BLaER1 treated with 17β-estradiol and CSF1 and Interleukin-3, amounts not matched to agents 10 nM and 100 nM (cell line): ENCODE measurements at regions not wholly inside any gene's neighbourhood (a gene's known extent, or its start where the extent isn't known, plus 50 kb on each side); places are given as distances from the start of the nearest gene placed in this dataset.

Experiments used
- H3K27ac ChIP-seq, 11 experiments: shearing (Covaris generic); formaldehyde crosslinking; 2 replicates each; pipeline ENCODE4 v1.8.1; 2022
- H3K27me3 ChIP-seq, 11 experiments: shearing (Covaris generic); formaldehyde crosslinking; 2 replicates each; pipeline ENCODE4 v1.8.1; 2022
- H3K36me3 ChIP-seq, 11 experiments: shearing (Covaris generic); formaldehyde crosslinking; 2 replicates each; pipeline ENCODE4 v1.8.1; 2022
- H3K4me1 ChIP-seq, 10 experiments: shearing (Covaris generic); formaldehyde crosslinking; 2 replicates each; pipeline ENCODE4 v1.8.1; 2022
- H3K4me2 ChIP-seq, 11 experiments: shearing (Covaris generic); formaldehyde crosslinking; 2 replicates each; pipeline ENCODE4 v1.8.1; 2022
- H3K4me3 ChIP-seq, 10 experiments: shearing (Covaris generic); formaldehyde crosslinking; 2 replicates each; pipeline ENCODE4 v1.8.1; 2022
- H3K9ac ChIP-seq, 11 experiments: shearing (Covaris generic); formaldehyde crosslinking; 2 replicates each; pipeline ENCODE4 v1.8.1; 2022
- H3K9me3 ChIP-seq, 11 experiments: shearing (Covaris generic); formaldehyde crosslinking; replicated peaks in 1 of 11; 2 replicates each; pipeline ENCODE4 v1.8.1; 2022
- H4K20me1 ChIP-seq, 11 experiments: shearing (Covaris generic); formaldehyde crosslinking; 2 replicates each; pipeline ENCODE4 v1.8.1; 2022
- Cebpa-rat ChIP-seq, 11 experiments: shearing (Covaris generic); IDR thresholded peaks; 2 replicates each; pipeline ENCODE4 v1.8.1; 2022

DNA sequence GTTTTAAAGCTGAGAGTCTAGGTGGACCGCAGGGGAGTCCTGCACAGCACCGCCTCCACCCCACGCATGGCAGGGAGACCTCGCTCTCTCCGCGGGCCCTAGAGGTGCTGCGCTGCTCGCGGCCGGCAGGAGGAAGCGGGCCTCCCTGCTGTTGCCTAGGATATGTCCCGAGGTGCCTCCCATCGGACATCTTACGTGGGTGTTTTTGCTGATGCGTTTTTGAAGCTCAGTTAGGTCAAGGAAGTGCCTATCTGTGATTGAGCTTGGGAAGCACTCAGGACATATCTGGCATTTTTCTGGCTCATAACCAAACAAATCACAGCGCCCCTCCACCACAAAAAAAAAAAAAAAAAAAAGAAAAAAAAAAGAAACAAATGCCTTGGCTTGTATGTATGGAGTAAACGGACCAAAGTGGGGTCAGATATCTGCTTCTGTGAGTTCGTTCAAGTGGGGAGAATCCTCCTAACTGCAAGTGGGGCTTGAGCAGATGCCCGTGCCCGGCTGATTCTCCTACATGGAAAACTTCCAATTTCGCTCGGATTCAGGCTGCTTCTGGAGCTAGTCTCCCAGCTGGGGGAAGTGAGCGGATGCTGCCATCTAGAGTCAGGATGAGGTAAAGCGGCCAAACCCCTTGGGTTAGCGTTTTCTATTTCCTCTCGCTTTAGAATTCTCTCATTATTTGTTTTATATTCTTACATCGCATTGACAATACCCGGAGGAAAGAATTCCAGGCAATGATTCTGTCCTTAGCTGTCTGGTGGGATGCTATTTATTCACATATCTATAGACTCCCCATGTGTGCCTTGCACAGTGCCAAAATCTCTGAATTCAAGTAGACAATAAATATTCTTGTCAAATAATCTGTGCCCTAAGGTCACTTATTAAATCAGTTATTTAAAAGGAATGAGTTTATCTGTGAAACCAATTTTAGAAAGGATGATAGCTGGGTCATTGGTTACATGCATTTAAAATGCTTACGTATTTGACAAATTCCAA, 95.3 kb downstream of the CD8B2 start:
- Histone ChIP-seq H3K9me3 (peaks cover 0 to 16% (median 10%) of the 10 kb centered on the region in 11 experiments; a peak in 15 of 22 replicates), H3K4me3 (peak overlapping the region; percentile 53 to 71 (median 60)), H3K27ac (peak overlapping the region in 1 of 11 experiments; percentile 41; a peak in 1 of 22 replicates), H3K27me3 (peaks cover 0 to 22% (median 0%) of the 10 kb centered on the region in 11 experiments; a peak in 10 of 22 replicates), H4K20me1 (no peaks in the 10 kb centered on the region), H3K4me1 (peaks cover 14 to 30% (median 21%) of the 10 kb centered on the region in 10 experiments), H3K4me2 (peak overlapping the region; percentile 87 to 99 (median 92)), H3K36me3 (no peaks in the 10 kb centered on the region), H3K9ac (peak overlapping the region; percentile 11 to 69 (median 55); a peak in 17 of 22 replicates)
- no peak for TF ChIP-seq Cebpa-rat (IDR thresholded peaks at IDR 0.05)

DNA sequence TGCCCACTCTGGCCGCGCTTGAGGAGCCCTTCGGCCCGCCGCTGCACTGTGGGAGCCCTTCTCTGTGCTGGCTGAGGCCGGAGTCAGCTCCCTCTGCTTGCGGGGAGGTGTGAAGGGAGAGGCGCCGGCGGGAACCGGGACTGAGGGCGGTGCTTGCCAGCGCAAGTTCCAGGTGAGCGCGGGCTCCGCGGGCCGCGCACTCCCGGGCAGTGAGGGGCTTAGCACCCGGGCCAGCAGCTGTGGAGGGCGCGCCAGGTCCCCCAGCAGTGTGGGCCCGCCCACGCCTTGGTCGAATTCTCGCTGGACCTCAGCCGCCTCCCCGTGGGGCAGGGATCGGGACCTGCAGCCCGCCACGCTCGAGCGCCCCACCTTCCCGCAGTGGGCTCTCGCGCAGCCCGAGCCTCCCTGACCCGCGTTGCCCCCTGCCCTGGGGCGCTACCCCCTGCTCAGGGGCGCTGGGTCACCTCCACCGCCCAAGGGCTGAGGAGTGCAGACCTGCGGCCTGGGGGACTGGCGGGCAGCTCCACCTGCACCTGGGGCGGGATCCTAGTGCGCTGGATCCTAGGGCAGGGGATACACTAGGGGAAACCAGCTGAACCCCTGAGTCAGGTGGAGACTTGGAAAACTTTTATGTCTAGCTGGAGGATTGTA, 97.3 kb downstream of the CD8B2 start:
- peaks cover 0 to 16% (median 10%) of the 10 kb centered on the region in 11 experiments; a peak in 15 of 22 replicates for H3K9me3 ChIP-seq
- H4K20me1 ChIP-seq: no peaks in the 10 kb centered on the region
- no peak overlapping the region for H3K4me3 ChIP-seq
- no peak for TF ChIP-seq Cebpa-rat (IDR thresholded peaks at IDR 0.05)
- no peak overlapping the region for H3K9ac ChIP-seq
- H3K4me1 ChIP-seq: peaks cover 14 to 30% (median 21%) of the 10 kb centered on the region in 10 experiments
- no peak overlapping the region for H3K27ac ChIP-seq
- H3K4me2 ChIP-seq: no peak overlapping the region
- H3K27me3 ChIP-seq: peaks cover 0 to 22% (median 0%) of the 10 kb centered on the region in 11 experiments; a peak in 10 of 22 replicates
- H3K36me3 ChIP-seq: no peaks in the 10 kb centered on the region

DNA sequence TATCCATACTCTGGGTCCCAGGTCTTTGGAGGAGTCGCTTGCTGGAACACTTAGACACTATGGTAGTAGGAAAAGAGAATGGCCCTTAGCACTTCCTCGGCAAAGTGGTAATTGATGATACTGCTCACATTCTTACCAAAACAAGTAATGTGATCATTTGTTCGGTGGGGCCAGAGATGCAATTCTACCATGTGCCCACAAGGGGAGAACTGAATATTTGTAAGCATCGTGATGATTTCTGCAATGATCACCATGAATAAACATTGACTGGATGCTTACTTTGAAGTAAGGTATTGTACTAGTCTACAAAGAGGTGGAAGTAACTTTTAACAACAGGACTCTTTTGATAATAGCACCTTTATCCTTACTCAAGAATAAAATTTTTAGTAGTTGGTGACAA, 109.7 kb downstream of the CD8B2 start:
- Histone ChIP-seq H3K4me2 (no peak overlapping the region), H3K4me3 (no peak overlapping the region), H3K27ac (no peak overlapping the region), H3K36me3 (no peaks in the 10 kb centered on the region), H3K9me3 (no peaks in the 10 kb centered on the region), H4K20me1 (no peaks in the 10 kb centered on the region), H3K27me3 (no peaks in the 10 kb centered on the region), H3K9ac (no peak overlapping the region), H3K4me1 (no peaks in the 10 kb centered on the region)
- TF ChIP-seq Cebpa-rat (IDR thresholded peaks at IDR 0.05): no peak

DNA sequence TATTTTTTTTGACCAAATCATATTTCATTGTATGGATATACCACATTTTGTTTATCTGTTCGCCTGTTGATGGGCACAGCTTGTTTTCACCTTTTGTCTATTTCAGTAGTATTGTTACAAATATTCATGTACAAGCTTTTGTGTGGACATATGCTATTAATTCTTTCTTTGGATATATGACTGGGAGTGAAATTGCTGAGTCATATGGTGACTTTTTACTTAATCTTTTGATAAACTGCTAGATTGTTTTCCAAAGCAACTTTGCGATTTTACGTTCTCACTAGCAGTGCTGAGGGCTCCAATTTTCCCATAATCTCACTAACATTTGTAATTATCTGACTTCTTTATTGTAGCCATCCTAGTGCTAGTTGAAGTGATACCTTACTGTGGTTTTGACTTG, 112.4 kb downstream of the CD8B2 start:
- Histone ChIP-seq H3K4me3 (no peak overlapping the region), H3K4me1 (no peaks in the 10 kb centered on the region), H3K4me2 (no peak overlapping the region), H3K27me3 (no peaks in the 10 kb centered on the region), H3K9ac (no peak overlapping the region), H3K36me3 (no peaks in the 10 kb centered on the region), H4K20me1 (no peaks in the 10 kb centered on the region), H3K9me3 (peaks cover 0 to 4% (median under 1%) of the 10 kb centered on the region in 11 experiments; a peak in 11 of 22 replicates), H3K27ac (no peak overlapping the region)
- TF ChIP-seq Cebpa-rat (IDR thresholded peaks at IDR 0.05): no peak

DNA sequence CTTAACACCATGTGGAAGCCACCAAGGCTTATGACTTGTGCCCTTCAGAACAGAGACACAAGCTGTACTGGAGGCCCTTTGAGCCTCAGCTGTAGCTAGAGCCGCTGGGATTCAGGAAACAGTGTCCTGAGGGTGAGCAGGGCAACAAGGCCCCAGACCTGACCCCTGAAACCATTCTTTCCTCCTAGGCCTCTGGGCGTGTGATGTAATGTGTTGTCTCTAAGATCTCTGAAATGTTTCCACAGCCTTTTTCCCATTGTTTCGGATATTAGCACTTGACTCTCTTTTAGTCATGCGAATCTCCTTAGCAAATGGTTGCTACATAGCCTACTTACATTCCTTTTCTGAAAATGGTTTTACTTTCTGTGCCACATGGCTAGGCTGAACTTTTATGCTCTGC, 114.9 kb downstream of the CD8B2 start:
- H3K4me2 ChIP-seq: no peak overlapping the region
- H3K4me3 ChIP-seq: no peak overlapping the region
- no peaks in the 10 kb centered on the region for H3K36me3 ChIP-seq
- H3K4me1 ChIP-seq: no peaks in the 10 kb centered on the region
- TF ChIP-seq Cebpa-rat (IDR thresholded peaks at IDR 0.05): no peak
- H4K20me1 ChIP-seq: no peaks in the 10 kb centered on the region
- H3K9ac ChIP-seq: no peak overlapping the region
- peaks cover 3 to 19% (median 7%) of the 10 kb centered on the region in 11 experiments; a peak in 12 of 22 replicates for H3K9me3 ChIP-seq
- no peak overlapping the region for H3K27ac ChIP-seq
- no peaks in the 10 kb centered on the region for H3K27me3 ChIP-seq

DNA sequence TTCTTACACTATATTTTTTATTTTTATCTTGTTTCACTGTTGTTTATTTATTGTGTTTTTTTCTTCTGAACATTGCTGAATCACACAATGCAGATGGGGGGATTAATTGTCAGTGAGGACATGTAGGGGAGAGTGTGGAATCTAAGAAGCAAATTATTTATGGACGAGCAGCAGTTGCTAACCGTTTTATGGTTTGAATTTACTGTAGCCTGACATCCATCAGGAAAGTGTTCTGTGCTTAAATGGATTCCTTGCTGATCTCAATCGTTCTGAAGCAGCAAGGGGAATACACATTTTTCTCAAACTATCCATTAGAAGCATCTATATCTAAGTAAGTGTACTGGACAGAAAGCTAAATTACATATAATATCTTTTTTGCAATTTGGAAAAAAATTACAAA, 119.5 kb downstream of the CD8B2 start:
- H3K9ac ChIP-seq: no peak overlapping the region
- no peak overlapping the region for H3K4me2 ChIP-seq
- H4K20me1 ChIP-seq: no peaks in the 10 kb centered on the region
- TF ChIP-seq Cebpa-rat (IDR thresholded peaks at IDR 0.05): no peak
- H3K9me3 ChIP-seq: peaks cover 3 to 19% (median 10%) of the 10 kb centered on the region in 11 experiments; a peak in 13 of 22 replicates
- H3K27me3 ChIP-seq: no peaks in the 10 kb centered on the region
- no peak overlapping the region for H3K4me3 ChIP-seq
- H3K27ac ChIP-seq: no peak overlapping the region
- H3K4me1 ChIP-seq: no peaks in the 10 kb centered on the region
- H3K36me3 ChIP-seq: no peaks in the 10 kb centered on the region

DNA sequence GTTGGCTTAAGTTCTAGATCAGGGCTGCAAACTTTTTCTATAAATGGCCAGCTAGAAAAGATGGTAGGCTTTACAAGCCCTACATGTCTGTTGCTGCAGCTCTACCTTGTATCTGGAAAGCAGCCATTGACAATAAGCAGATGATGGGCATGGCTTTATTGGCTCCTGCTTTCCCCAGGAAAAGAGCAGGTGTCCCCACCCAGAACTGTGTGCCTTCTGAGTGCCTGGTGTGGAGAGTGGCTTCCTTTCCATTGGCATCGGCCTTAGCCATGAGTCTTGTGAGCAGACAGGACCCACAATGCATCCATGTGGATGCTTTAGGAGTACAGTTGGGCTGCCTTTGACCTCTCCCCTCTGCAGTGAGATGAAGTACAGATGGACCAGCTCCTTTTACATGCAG, 120.2 kb downstream of the CD8B2 start:
- no peak overlapping the region for H3K9ac ChIP-seq
- no peak overlapping the region for H3K4me2 ChIP-seq
- no peaks in the 10 kb centered on the region for H3K36me3 ChIP-seq
- H3K4me3 ChIP-seq: no peak overlapping the region
- no peaks in the 10 kb centered on the region for H4K20me1 ChIP-seq
- no peaks in the 10 kb centered on the region for H3K27me3 ChIP-seq
- no peak overlapping the region for H3K27ac ChIP-seq
- no peak for TF ChIP-seq Cebpa-rat (IDR thresholded peaks at IDR 0.05)
- peaks cover 5 to 19% (median 13%) of the 10 kb centered on the region in 11 experiments; a peak in 17 of 22 replicates for H3K9me3 ChIP-seq
- H3K4me1 ChIP-seq: no peaks in the 10 kb centered on the region

DNA sequence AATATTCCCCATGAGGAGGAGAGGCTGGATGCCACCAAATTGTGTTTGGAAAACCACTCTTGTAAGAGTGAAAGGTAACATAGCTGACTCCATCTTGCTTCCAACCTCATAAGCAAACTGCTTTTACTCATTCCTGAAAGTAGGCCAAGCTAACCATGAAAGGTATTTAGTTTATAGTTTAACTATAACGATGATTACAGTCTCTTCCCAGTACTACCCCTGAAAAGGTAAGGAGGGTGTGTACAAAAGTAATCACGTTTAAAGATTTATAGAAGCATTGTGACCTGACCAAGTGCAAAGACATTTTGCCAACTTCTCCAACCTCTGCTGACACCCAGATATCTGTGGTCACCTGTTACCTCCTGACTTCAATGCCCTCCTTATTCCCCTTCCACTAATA, 122.6 kb downstream of the CD8B2 start:
- Histone ChIP-seq H3K4me1 (no peaks in the 10 kb centered on the region), H3K9me3 (peaks cover 13 to 27% (median 20%) of the 10 kb centered on the region in 11 experiments), H3K27me3 (no peaks in the 10 kb centered on the region), H3K4me2 (no peak overlapping the region), H3K36me3 (no peaks in the 10 kb centered on the region), H4K20me1 (no peaks in the 10 kb centered on the region), H3K4me3 (no peak overlapping the region), H3K27ac (no peak overlapping the region), H3K9ac (no peak overlapping the region)
- TF ChIP-seq Cebpa-rat (IDR thresholded peaks at IDR 0.05): no peak

DNA sequence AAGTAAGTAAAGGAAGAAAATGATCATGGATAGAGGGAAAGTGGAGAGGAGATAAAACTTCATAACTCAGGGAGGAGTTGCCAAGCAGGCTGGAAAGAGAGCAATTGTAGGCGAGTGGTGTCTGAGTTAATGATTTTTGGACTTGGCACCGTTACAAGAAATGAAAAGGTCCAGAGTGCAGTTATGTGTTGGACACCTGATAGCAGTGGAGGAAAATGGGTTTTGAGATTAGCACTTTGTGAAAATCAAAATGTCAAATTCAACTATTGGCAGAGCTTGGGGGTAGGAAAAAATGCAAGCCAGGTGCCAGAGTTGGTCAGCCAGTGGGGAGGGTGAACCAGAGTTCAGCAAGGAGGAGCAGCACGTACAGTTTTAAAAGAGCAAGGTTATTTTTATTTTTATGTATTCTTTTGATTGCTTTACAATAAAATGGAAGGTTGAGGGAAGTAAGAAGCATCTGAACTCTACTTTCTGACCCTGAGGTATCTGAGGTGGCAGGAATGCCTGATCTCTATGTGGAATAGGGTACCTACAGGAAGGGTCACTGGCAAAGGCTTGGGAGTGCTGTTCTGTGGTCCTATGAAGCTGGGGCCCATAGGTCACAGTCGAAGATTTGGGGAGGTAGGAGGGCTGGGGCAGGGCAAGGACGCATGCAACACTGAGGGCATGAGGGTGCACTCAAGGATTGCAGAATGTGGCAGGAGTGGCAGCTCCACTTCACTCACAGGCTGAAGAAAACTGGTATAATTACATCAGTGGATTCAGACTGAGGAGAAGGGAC, 127.5 kb downstream of the CD8B2 start:
- H3K9ac ChIP-seq: no peak overlapping the region
- no peak overlapping the region for H3K4me2 ChIP-seq
- no peak overlapping the region for H3K4me3 ChIP-seq
- no peaks in the 10 kb centered on the region for H3K4me1 ChIP-seq
- no peaks in the 10 kb centered on the region for H4K20me1 ChIP-seq
- no peaks in the 10 kb centered on the region for H3K27me3 ChIP-seq
- peaks cover 10 to 21% (median 15%) of the 10 kb centered on the region in 11 experiments for H3K9me3 ChIP-seq
- no peaks in the 10 kb centered on the region for H3K36me3 ChIP-seq
- no peak for TF ChIP-seq Cebpa-rat (IDR thresholded peaks at IDR 0.05)
- no peak overlapping the region for H3K27ac ChIP-seq
